ENCODE measurements at regions not wholly inside any gene's neighbourhood (a gene's known extent, or its start where the extent isn't known, plus 50 kb on each side); places are given as distances from the start of the nearest gene placed in this dataset.

- FAIRE-seq = no peak
- Histone ChIP-seq H4K91ac (replicated peaks; ENCODE audit: insufficient read length, low read length) (no peak overlapping the region), H3K14ac (ENCODE audit: insufficient read length) (no peak overlapping the region), H3K79me2 (ENCODE audit: control insufficient read depth in 1 of 2, insufficient read depth in 2 of 2, low read length in 2 of 2) (no peaks in the 10 kb centered on the region), H3K27ac (ENCODE audit: low read depth, low read length) (no peak overlapping the region), H3K27me3 (replicated peaks in 1 of 4; ENCODE audit: control insufficient read depth in 3 of 4, extremely low read depth in 1 of 4, insufficient read depth in 3 of 4, low read length in 3 of 4) (no peaks in the 10 kb centered on the region), H4K5ac (ENCODE audit: insufficient read length, low read depth, low read length) (no peak overlapping the region), H3K4me1 (replicated peaks in 1 of 4; ENCODE audit: control insufficient read depth in 3 of 4, insufficient read depth in 4 of 4, low read length in 3 of 4) (no peaks in the 10 kb centered on the region), H4K8ac (ENCODE audit: extremely low read depth, insufficient read depth, low read length) (no peak overlapping the region), H3K23ac (ENCODE audit: insufficient read length) (no peak overlapping the region), H2BK120ac (replicated peaks; ENCODE audit: low read depth, low read length) (no peak overlapping the region), H2BK5ac (ENCODE audit: low read depth, low read length) (no peak overlapping the region), H3K4me3 (ENCODE audit: extremely low read depth in 1 of 4, insufficient read depth in 2 of 4, low read depth in 3 of 4, low read length in 4 of 4) (no peak overlapping the region), H4K20me1 (replicated peaks in 1 of 2; ENCODE audit: control insufficient read depth in 1 of 2, insufficient read depth in 2 of 2, low read length in 2 of 2) (no peaks in the 10 kb centered on the region), H3K23me2 (ENCODE audit: low read depth, low read length) (no peaks in the 10 kb centered on the region), H2BK12ac (ENCODE audit: low read depth, low read length) (no peak overlapping the region), H2BK15ac (ENCODE audit: low read length) (no peak overlapping the region), H3K4me2 (ENCODE audit: insufficient read depth in 1 of 2, low read depth in 2 of 2, low read length in 2 of 2) (no peak overlapping the region), H2AK5ac (ENCODE audit: low read depth, low read length) (no peak overlapping the region), H2BK20ac (ENCODE audit: low read length) (no peak overlapping the region), H2AFZ (ENCODE audit: low read length) (no peak overlapping the region), H3K18ac (ENCODE audit: extremely low read depth, low read length) (no peak overlapping the region), H3K4ac (replicated peaks; ENCODE audit: insufficient read length, low read depth, low read length) (no peak overlapping the region), H3K36me3 (ENCODE audit: control insufficient read depth in 2 of 4, insufficient read depth in 4 of 4, low read length in 3 of 4) (no peaks in the 10 kb centered on the region), H3K9ac (replicated peaks in 1 of 4; ENCODE audit: extremely low read depth in 1 of 4, low read depth in 3 of 4, low read length in 3 of 4) (no peak overlapping the region), H3K79me1 (ENCODE audit: low read depth, low read length) (no peaks in the 10 kb centered on the region), H3K9me3 (ENCODE audit: insufficient read depth in 2 of 2, low read depth in 1 of 2, low read length in 1 of 2) (no peaks in the 10 kb centered on the region), H3K56ac (replicated peaks; ENCODE audit: insufficient read length, low read depth, low read length) (no peak overlapping the region)
- ChIA-PET POLR2A (ENCODE audit: partially characterized antibody) (no interaction called here), CTCF (ENCODE audit: partially characterized antibody) (no interaction called here)
- DNase-seq (ENCODE audit: low read depth in 1 of 2, low spot score in 2 of 2) = no peak
- TF ChIP-seq TEAD4 (IDR thresholded peaks at IDR 0.05; ENCODE audit: low read depth, low read length) = no peak
- no peak for TF ChIP-seq CTBP2 (IDR thresholded peaks at IDR 0.05; ENCODE audit: borderline replicate concordance, insufficient read depth, insufficient read length, low read length)
- no peak for TF ChIP-seq CHD2 (IDR thresholded peaks at IDR 0.05; ENCODE audit: low read length)
- no peak for TF ChIP-seq POU5F1 (IDR thresholded peaks at IDR 0.05; ENCODE audit: low read depth, low read length)
- no peak for TF ChIP-seq HDAC6 (IDR thresholded peaks at IDR 0.05; ENCODE audit: low read depth, low read length)
- TF ChIP-seq BRCA1 (IDR thresholded peaks at IDR 0.05; ENCODE audit: low read depth, low read length) = no peak
- no peak for TF ChIP-seq ATF2 (IDR thresholded peaks at IDR 0.05; ENCODE audit: low read length)
- TF ChIP-seq YY1 (IDR thresholded peaks at IDR 0.05; ENCODE audit: low read depth, low read length) = no peak
- no peak for TF ChIP-seq POLR2A (IDR thresholded peaks at IDR 0.05; ENCODE audit: control extremely low read depth in 1 of 2, low read depth in 2 of 2, low read length in 2 of 2)
- TF ChIP-seq SP4 (IDR thresholded peaks at IDR 0.05; ENCODE audit: low read length) = no peak
- TF ChIP-seq MAFK (IDR thresholded peaks at IDR 0.05; ENCODE audit: low read depth, low read length) = no peak
- no peak for TF ChIP-seq BACH1 (IDR thresholded peaks at IDR 0.05; ENCODE audit: low read length)
- no peak for TF ChIP-seq BCL11A (IDR thresholded peaks at IDR 0.05; ENCODE audit: low read depth in 2 of 2, low read length in 2 of 2)
- no peak for TF ChIP-seq JUND (IDR thresholded peaks at IDR 0.05; ENCODE audit: low read length)
- TF ChIP-seq SAP30 (IDR thresholded peaks at IDR 0.05; ENCODE audit: insufficient read depth, insufficient replicate concordance, low read length) = no peak
- no peak for TF ChIP-seq FOSL1 (IDR thresholded peaks at IDR 0.05; ENCODE audit: insufficient read depth, low read depth, low read length)
Measured at GRCh38 chr7:46489106-46489505, 568.0 kb upstream of the IGFBP3 start.

Measured in H1 (cell line).